Hepatocyte (in vitro differentiated cells): ENCODE measurements at regions not wholly inside any gene's neighbourhood (a gene's known extent, or its start where the extent isn't known, plus 50 kb on each side); places are given as distances from the start of the nearest gene placed in this dataset.

ENCODE experiments used
- EZH2 ChIP-seq: fragments of 200-600 bp; sonication (generic); IDR thresholded peaks from 2 replicates; pipeline ENCODE4 v1.6.1; 2016; ENCODE audit warnings: antibody characterized with exemption, mild to moderate bottlenecking, borderline replicate concordance
- EZH2phosphoT487 ChIP-seq: fragments of 200-600 bp; sonication (generic); IDR thresholded peaks from one replicate; pipeline ENCODE4 v1.6.1; 2018; ENCODE audit warnings: antibody characterized with exemption, mild to moderate bottlenecking, low read depth, moderate library complexity; ENCODE audit not compliant: unreplicated experiment, severe bottlenecking
- TF ChIP-seq, protein P1 (sequence below): fragments of 200-600 bp; sonication (generic); IDR thresholded peaks from 2 replicates; pipeline ENCODE4 v1.5.1; 2016; ENCODE audit warnings: antibody characterized with exemption, mild to moderate bottlenecking; ENCODE audit not compliant: poor library complexity

DNA sequence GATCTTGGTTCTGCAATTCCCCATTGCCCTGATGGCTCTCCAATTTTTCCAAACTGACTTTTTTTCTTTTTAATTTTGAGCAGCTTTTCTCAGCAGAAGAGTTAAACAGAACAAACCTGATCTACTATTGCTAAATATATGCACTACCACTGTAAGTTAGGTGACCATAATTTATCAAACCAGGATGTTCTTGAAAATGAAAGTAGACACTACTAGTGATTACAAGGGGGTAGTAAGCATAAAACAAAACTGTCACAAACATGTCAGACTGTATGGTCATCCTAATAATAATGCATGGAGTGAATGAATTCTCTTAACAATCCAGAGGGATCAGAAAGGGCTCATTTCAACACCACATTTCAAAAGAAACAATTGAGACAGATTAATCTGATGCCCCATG, 183.0 kb upstream of the FOXN3 start:
- TF ChIP-seq EZH2 (no peak), EZH2phosphoT487 (no peak)
- TF ChIP-seq, protein P1, sequence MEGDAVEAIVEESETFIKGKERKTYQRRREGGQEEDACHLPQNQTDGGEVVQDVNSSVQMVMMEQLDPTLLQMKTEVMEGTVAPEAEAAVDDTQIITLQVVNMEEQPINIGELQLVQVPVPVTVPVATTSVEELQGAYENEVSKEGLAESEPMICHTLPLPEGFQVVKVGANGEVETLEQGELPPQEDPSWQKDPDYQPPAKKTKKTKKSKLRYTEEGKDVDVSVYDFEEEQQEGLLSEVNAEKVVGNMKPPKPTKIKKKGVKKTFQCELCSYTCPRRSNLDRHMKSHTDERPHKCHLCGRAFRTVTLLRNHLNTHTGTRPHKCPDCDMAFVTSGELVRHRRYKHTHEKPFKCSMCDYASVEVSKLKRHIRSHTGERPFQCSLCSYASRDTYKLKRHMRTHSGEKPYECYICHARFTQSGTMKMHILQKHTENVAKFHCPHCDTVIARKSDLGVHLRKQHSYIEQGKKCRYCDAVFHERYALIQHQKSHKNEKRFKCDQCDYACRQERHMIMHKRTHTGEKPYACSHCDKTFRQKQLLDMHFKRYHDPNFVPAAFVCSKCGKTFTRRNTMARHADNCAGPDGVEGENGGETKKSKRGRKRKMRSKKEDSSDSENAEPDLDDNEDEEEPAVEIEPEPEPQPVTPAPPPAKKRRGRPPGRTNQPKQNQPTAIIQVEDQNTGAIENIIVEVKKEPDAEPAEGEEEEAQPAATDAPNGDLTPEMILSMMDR, result no peak
